OCI-LY3 (cell line): ENCODE measurements at regions not wholly inside any gene's neighbourhood (a gene's known extent, or its start where the extent isn't known, plus 50 kb on each side); places are given as distances from the start of the nearest gene placed in this dataset.

Experiments
- CTCF ChIP-seq: fragments of 200-600, 300-600 bp; sonication (generic); IDR thresholded peaks from 2 replicates; pipeline ENCODE4 v1.5.1; 2014; ENCODE audit warnings: antibody characterized with exemption, low read length, low read depth
- EZH2phosphoT487 ChIP-seq: fragments of 200-600 bp; shearing (Covaris generic); IDR thresholded peaks from 2 replicates; pipeline ENCODE4 v1.6.1; 2018; ENCODE audit warnings: antibody characterized with exemption, mixed run types, low read depth

- TF ChIP-seq CTCF (no peak), EZH2phosphoT487 (no peak)
Observed at GRCh38 chr2:7243276-7243675, 326.1 kb downstream of the RNF144A start.
